SU-DHL-6 (cell line): ENCODE measurements at regions not wholly inside any gene's neighbourhood (a gene's known extent, or its start where the extent isn't known, plus 50 kb on each side); places are given as distances from the start of the nearest gene placed in this dataset.
"Not testable (repeated sequence)": the region's sequence is repeated elsewhere in the genome, so short reads cannot be mapped to it uniquely, and the experiment has no call there.

Experiments used
- H2AFZ ChIP-seq: fragments of 200-600 bp; sonication (generic); 2 replicates; pipeline ENCODE4 v1.6.1; 2014; ENCODE audit warnings: low read depth, mild to moderate bottlenecking, moderate library complexity, mixed read lengths, antibody characterized with exemption, low read length; ENCODE audit not compliant: severe bottlenecking
- H3F3A ChIP-seq: fragments of 200-600 bp; shearing (Covaris generic); 2 replicates; pipeline ENCODE4 v1.6.0; 2016; ENCODE audit warnings: antibody characterized with exemption, mild to moderate bottlenecking; ENCODE audit not compliant: insufficient read depth
- H3K27ac ChIP-seq: fragments of 200-600 bp; sonication (generic); 2 replicates; pipeline ENCODE4 v1.5.1; 2016; ENCODE audit warnings: low read depth, mild to moderate bottlenecking, low read length, moderate library complexity, mixed read lengths
- H3K27me3 ChIP-seq: fragments of 200-600 bp; sonication (generic), shearing (Covaris generic); 2 replicates; pipeline ENCODE4 v1.6.0; 2014; ENCODE audit warnings: mild to moderate bottlenecking, low read length
- H3K36me3 ChIP-seq: fragments of 200-600 bp; sonication (generic); 2 replicates; pipeline ENCODE4 v1.6.1; 2014; ENCODE audit warnings: mild to moderate bottlenecking, low read length, mixed read lengths
- H3K4me2 ChIP-seq: fragments of 300-600, 200-600 bp; shearing (Covaris generic), sonication (generic); 2 replicates; pipeline ENCODE4 v1.6.0; 2014; ENCODE audit warnings: low read length, low read depth, mild to moderate bottlenecking; ENCODE audit not compliant: poor library complexity, severe bottlenecking
- H3K4me3 ChIP-seq: fragments of 200-600 bp; sonication (generic); 2 replicates; pipeline ENCODE4 v1.5.1; 2014; ENCODE audit warnings: antibody characterized with exemption, low read length, mild to moderate bottlenecking, mixed read lengths; ENCODE audit not compliant: insufficient read depth, poor library complexity, severe bottlenecking
- H3K79me2 ChIP-seq: fragments of 200-600 bp; sonication (generic); 2 replicates; pipeline ENCODE4 v1.6.1; 2014; ENCODE audit warnings: mild to moderate bottlenecking, low read length, moderate library complexity; ENCODE audit not compliant: insufficient read depth
- H3K9ac ChIP-seq: fragments of 200-600 bp; sonication (generic); 2 replicates; pipeline ENCODE4 v1.7.0; 2014; ENCODE audit warnings: mild to moderate bottlenecking, low read length
- H3K9me2 ChIP-seq: fragments of 200-600 bp; sonication (generic); replicated peaks from 2 replicates; pipeline ENCODE4 v1.6.1; 2014; ENCODE audit warnings: low read length; ENCODE audit not compliant: insufficient read depth
- H3K9me3 ChIP-seq: fragments of 200-600 bp; sonication (generic); 2 replicates; pipeline ENCODE4 v1.6.1; 2014; ENCODE audit warnings: low read length, mixed read lengths; ENCODE audit not compliant: insufficient read depth
- H4K20me1 ChIP-seq: fragments of 200-600 bp; sonication (generic); 2 replicates; pipeline ENCODE4 v1.6.1; 2014; ENCODE audit warnings: low read depth, mild to moderate bottlenecking, antibody characterized with exemption, low read length, moderate library complexity, mixed read lengths
- CTCF ChIP-seq: fragments of 200-600 bp; sonication (generic); IDR thresholded peaks from one replicate; pipeline ENCODE4 v1.5.1; 2017; ENCODE audit warnings: antibody characterized with exemption, mild to moderate bottlenecking, low read length, moderate library complexity; ENCODE audit not compliant: insufficient read depth, poor library complexity, severe bottlenecking
- EZH2phosphoT487 ChIP-seq: fragments of 200-600 bp; sonication (generic), shearing (Covaris generic); conservative IDR thresholded peaks from 2 replicates; pipeline ENCODE4 v1.6.1; 2018; ENCODE audit warnings: mild to moderate bottlenecking, antibody characterized with exemption, low read length, moderate library complexity, mixed read lengths

- Histone ChIP-seq H3K27ac (no peak overlapping the region), H3K9me3 (no peaks in the 10 kb centered on the region), H3F3A (no peaks in the 10 kb centered on the region), H3K4me3 (no peak overlapping the region), H3K27me3 (no peaks in the 10 kb centered on the region), H3K36me3 (no peaks in the 10 kb centered on the region), H3K79me2 (no peaks in the 10 kb centered on the region), H4K20me1 (no peaks in the 10 kb centered on the region), H2AFZ (no peak overlapping the region), H3K9me2 (no peaks in the 10 kb centered on the region), H3K9ac (no peak overlapping the region), H3K4me2 (no peak overlapping the region)
- TF ChIP-seq EZH2phosphoT487 (no peak), CTCF (no peak)
These were observed 226.7 kb upstream of the PRKX start for GRCh38 chrX:3940000-3940610.

- H3K4me2 ChIP-seq, result no peak overlapping the region
- no peak overlapping the region for H2AFZ ChIP-seq
- no peak for TF ChIP-seq CTCF
- TF ChIP-seq EZH2phosphoT487, result no peak
- H4K20me1 ChIP-seq, result no peaks in the 10 kb centered on the region
- no peaks in the 10 kb centered on the region for H3K9me3 ChIP-seq
- H3K79me2 ChIP-seq, result no peaks in the 10 kb centered on the region
- no peak overlapping the region for H3K4me3 ChIP-seq
- no peaks in the 10 kb centered on the region for H3K27me3 ChIP-seq
- no peaks in the 10 kb centered on the region for H3K36me3 ChIP-seq
- H3K27ac ChIP-seq, result no peak overlapping the region
- H3F3A ChIP-seq, result no peaks in the 10 kb centered on the region
- H3K9ac ChIP-seq, result no peak overlapping the region
- H3K9me2 ChIP-seq, result no peaks in the 10 kb centered on the region
These were observed 225.1 kb upstream of the PRKX start for GRCh38 chrX:3938587-3938986.

DNA sequence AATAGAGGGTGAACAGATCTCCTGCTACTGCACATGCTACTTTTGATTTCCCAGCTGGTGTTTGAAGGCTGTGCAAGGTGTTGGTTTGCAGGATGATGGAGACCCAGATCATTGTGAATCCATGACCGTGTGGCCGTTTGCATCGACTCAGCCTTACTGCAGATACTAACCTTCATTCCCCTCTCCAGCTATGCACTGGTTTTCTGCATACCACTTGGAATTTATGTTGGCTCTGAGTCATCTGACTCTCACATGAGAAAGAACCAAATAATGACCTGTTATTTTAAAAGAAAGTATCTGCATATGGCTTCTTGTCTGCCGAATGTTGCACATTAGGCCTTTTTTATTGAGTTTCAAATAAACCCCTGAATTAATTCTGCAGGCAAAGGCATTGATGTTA lies 221.7 kb upstream of the PRKX start:
- H3F3A ChIP-seq, H3K9ac ChIP-seq, H3K27me3 ChIP-seq, H3K9me2 ChIP-seq, H3K27ac ChIP-seq, H3K79me2 ChIP-seq, H3K9me3 ChIP-seq, H3K4me2 ChIP-seq, H2AFZ ChIP-seq, H3K4me3 ChIP-seq, H3K36me3 ChIP-seq, H4K20me1 ChIP-seq: not testable (repeated sequence)

DNA sequence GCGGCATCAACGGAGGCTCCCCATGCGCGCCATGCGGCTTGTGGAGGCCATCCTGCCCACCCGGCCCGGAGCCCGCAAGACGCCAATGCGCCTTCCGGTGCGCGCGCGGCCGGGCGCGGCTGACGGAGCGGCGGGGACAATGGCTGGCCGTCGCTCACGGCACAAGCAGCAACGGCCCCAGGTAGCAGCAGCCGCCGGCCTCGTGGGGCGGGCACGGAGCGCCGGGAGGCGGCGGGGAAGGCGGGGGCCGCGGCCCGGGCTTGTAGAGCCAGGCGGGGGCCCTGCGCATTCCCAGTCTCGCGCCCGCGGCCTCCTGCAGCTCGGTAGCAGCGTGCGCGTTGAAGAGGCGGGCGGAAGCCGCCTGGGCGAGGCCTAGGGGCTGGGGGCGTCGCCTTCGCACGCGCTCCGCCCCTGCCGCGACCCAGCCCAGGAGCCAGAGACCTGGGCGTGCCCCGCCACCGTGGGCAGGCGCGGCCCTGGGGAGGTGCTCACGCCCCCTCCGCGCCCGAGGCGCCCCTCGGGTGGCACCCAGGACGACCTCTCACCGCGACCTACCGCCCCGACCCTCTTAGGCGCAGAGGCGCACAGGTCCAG lies 207.1 kb upstream of the PRKX start:
- H3K4me2 ChIP-seq, H3F3A ChIP-seq, H2AFZ ChIP-seq, H3K4me3 ChIP-seq, H3K79me2 ChIP-seq, H3K36me3 ChIP-seq, H3K9me2 ChIP-seq, H3K9ac ChIP-seq, H3K27me3 ChIP-seq, H3K9me3 ChIP-seq, H4K20me1 ChIP-seq, H3K27ac ChIP-seq: not testable (repeated sequence)

DNA sequence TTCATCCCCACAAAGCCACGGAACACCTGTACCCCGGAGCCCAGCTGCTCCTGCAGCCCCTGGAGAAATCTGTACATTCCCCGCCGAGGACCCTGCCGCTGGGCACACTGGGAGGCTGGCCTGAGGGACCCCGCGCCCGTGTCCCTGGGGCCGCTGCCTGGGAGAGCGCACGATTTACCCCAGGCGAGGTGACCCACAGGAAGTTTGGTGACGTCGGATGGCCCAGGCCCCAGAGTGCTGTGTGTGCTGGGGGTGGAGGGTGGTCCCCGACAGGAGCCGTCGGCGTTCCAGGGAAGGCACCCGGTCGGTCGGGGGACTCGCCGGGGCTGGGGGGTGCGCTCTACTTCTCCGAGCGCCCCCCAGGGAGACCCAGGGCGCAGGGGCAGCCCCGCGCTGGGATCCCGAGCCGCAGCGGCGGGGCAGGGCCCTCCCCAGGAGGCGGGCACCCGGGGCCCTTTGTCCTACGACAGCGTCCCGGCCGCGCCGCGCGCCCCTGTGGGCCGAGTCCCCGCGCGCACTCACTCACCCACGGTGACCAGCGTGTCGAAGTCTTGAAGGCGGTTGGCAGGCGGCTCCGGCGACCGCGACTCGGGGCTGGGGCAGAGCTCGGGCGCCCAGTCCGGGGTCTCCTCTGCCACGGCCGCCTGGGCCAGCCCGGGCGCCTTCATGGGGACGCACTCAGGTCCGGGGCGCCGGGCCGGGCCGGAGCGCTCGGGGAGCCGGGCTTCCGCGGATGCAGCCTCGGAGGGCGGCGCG lies 206.4 kb upstream of the PRKX start:
- H3K4me3 ChIP-seq, H3K4me2 ChIP-seq: not testable (repeated sequence)

DNA sequence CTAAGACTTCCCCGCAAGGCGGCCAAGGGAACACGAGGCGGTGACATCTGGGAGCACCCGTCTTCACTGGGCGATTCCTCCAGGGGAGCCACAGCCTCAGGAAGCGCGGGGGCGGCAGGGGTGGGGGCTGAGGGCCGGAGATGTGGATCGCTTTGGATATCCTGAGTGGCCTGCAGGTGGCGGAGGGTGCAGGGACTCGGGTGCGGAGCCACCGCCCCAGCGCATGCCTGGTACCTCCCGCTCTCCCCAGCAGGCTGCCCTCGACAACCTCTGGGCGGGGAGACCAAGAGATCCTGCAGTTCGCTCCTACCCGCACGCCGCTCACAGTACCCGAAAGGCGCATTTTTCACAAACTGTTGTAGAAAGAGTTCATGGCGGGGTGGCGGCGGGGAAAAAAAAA lies 201.4 kb upstream of the PRKX start:
- not testable (repeated sequence) for H3K9me3 ChIP-seq, H3K9me2 ChIP-seq, H4K20me1 ChIP-seq, H3F3A ChIP-seq, H3K79me2 ChIP-seq, H3K4me3 ChIP-seq, H3K36me3 ChIP-seq, H3K9ac ChIP-seq, H3K27me3 ChIP-seq, H3K4me2 ChIP-seq, H2AFZ ChIP-seq, H3K27ac ChIP-seq

More for the DNA sequence above, 206.4 kb upstream of the PRKX start:
- not testable (repeated sequence) for H3K36me3 ChIP-seq, H3K9ac ChIP-seq, H3K9me3 ChIP-seq, H3K79me2 ChIP-seq, H3K27ac ChIP-seq, H4K20me1 ChIP-seq, H3F3A ChIP-seq, H3K9me2 ChIP-seq, H2AFZ ChIP-seq, H3K27me3 ChIP-seq
